IMR-90 (cell line): ENCODE measurements at regions not wholly inside any gene's neighbourhood (a gene's known extent, or its start where the extent isn't known, plus 50 kb on each side); places are given as distances from the start of the nearest gene placed in this dataset.

Experiments
- ATAC-seq: fragments of 200-7000 bp; cut with Tn5 transposase; 2 replicates; pipeline ENCODE4 v1.9.1; 2020; ENCODE audit warnings: low read depth, mild to moderate bottlenecking, moderate library complexity
- BruUV-seq: library from RNA; stranded (reverse); fragments of 400-500 nt; replicated peaks from 2 replicates; lab custom pipeline; 2021; lab: Mats Ljungman, UMichigan
- CTCF ChIA-PET: fragments of 300-600 bp; formaldehyde crosslinking; extraction: SDS; loops from one replicate; lab custom pipeline; 2021; ENCODE audit warnings: antibody characterized with exemption; lab: Yijun Ruan, JAX
- POLR2A ChIA-PET: fragments of 300-600 bp; sonication (Branson Sonifier 250); formaldehyde crosslinking; loops from one replicate; lab custom pipeline; 2022; ENCODE audit warnings: antibody characterized with exemption; ENCODE audit not compliant: unreplicated experiment; lab: Charles Lee
- DNase-seq: peaks from one replicate; pipeline ENCODE4 v3.0.0; 2013
- H2AFZ ChIP-seq: replicated peaks from 2 replicates; pipeline ENCODE3; 2013; ENCODE audit warnings: low read length, mild to moderate bottlenecking; ENCODE audit not compliant: poor library complexity
- H2AK5ac ChIP-seq: 2 replicates; pipeline ENCODE4 v1.6.1; 2013; ENCODE audit warnings: low read depth, low read length, inconsistent platforms
- H2AK9ac ChIP-seq: replicated peaks from 2 replicates; pipeline ENCODE3; 2013; ENCODE audit warnings: mild to moderate bottlenecking, low read depth, low read length, moderate library complexity; ENCODE audit not compliant: poor library complexity
- H2BK120ac ChIP-seq: 2 replicates; pipeline ENCODE4 v1.6.1; 2013; ENCODE audit warnings: low read depth, low read length, inconsistent platforms
- H2BK15ac ChIP-seq: 3 replicates; pipeline ENCODE4 v1.6.1; 2013; ENCODE audit warnings: low read depth, low read length, inconsistent platforms
- H2BK20ac ChIP-seq: 2 replicates; pipeline ENCODE4 v1.6.1; 2013; ENCODE audit warnings: low read depth, mild to moderate bottlenecking, inconsistent platforms, low read length, moderate library complexity
- H2BK5ac ChIP-seq: 2 replicates; pipeline ENCODE4 v1.6.1; 2013; ENCODE audit warnings: mild to moderate bottlenecking, low read depth, low read length, inconsistent platforms; ENCODE audit not compliant: poor library complexity, severe bottlenecking
- H3K14ac ChIP-seq: replicated peaks from 2 replicates; pipeline ENCODE4 v1.6.1; 2013; ENCODE audit warnings: low read depth, low read length, inconsistent platforms
- H3K18ac ChIP-seq: 2 replicates; pipeline ENCODE4 v1.6.1; 2013; ENCODE audit warnings: low read depth, low read length, control low read depth
- H3K23ac ChIP-seq: 2 replicates; pipeline ENCODE4 v1.6.1; 2013; ENCODE audit warnings: low read depth, low read length, inconsistent platforms
- H3K27ac ChIP-seq: 2 replicates; pipeline ENCODE4 v1.5.1; 2013; ENCODE audit warnings: mild to moderate bottlenecking, control low read depth, low read length; ENCODE audit not compliant: insufficient read depth
- H3K27me3 ChIP-seq: 2 replicates; pipeline ENCODE4 v1.6.1; 2013; ENCODE audit warnings: low read length; ENCODE audit not compliant: control insufficient read depth, insufficient read depth
- H3K36me3 ChIP-seq: 2 replicates; pipeline ENCODE4 v1.6.1; 2013; ENCODE audit warnings: low read length, mixed read lengths; ENCODE audit not compliant: control insufficient read depth, insufficient read depth
- H3K4ac ChIP-seq: 2 replicates; pipeline ENCODE4 v1.6.1; 2013; ENCODE audit warnings: low read depth, low read length, inconsistent platforms
- H3K4me1 ChIP-seq: 2 replicates; pipeline ENCODE4 v1.6.1; 2013; ENCODE audit warnings: low read length, mixed read lengths; ENCODE audit not compliant: control insufficient read depth, insufficient read depth
- H3K4me2 ChIP-seq: 2 replicates; pipeline ENCODE4 v1.6.1; 2013; ENCODE audit warnings: low read depth, mild to moderate bottlenecking, control low read depth, low read length, moderate library complexity
- H3K4me3 ChIP-seq: 2 replicates; pipeline ENCODE4 v1.5.1; 2013; ENCODE audit warnings: low read depth, mild to moderate bottlenecking, control low read depth, low read length, moderate library complexity; ENCODE audit not compliant: insufficient read depth
- H3K56ac ChIP-seq: 2 replicates; pipeline ENCODE4 v1.6.1; 2013; ENCODE audit warnings: low read length, inconsistent platforms; ENCODE audit not compliant: insufficient read depth; ENCODE audit errors: extremely low read depth
- H3K79me1 ChIP-seq, 2 experiments: 2 replicates each; pipeline ENCODE4 v1.6.1; 2013; ENCODE audit warnings: low read length in 2 of 2, inconsistent platforms in 1 of 2, low read depth in 1 of 2
- H3K9ac ChIP-seq: 2 replicates; pipeline ENCODE4 v1.6.1; 2013; ENCODE audit warnings: low read depth, low read length, control low read depth
- H3K9me1 ChIP-seq: 2 replicates; pipeline ENCODE4 v1.6.1; 2013; ENCODE audit warnings: low read length, inconsistent platforms; ENCODE audit not compliant: insufficient read depth
- H3K9me3 ChIP-seq: 2 replicates; pipeline ENCODE4 v1.6.1; 2013; ENCODE audit warnings: low read length; ENCODE audit not compliant: control insufficient read depth, insufficient read depth
- H4K20me1 ChIP-seq: 2 replicates; pipeline ENCODE4 v1.6.1; 2013; ENCODE audit warnings: low read length, inconsistent platforms; ENCODE audit not compliant: insufficient read depth
- H4K5ac ChIP-seq: 2 replicates; pipeline ENCODE4 v1.6.1; 2013; ENCODE audit warnings: mild to moderate bottlenecking, low read depth, low read length, control low read depth
- H4K8ac ChIP-seq, 2 experiments: 2 replicates each; pipeline ENCODE4 v1.6.1; 2013; ENCODE audit warnings: low read depth in 2 of 2, low read length in 2 of 2, control low read depth in 1 of 2, inconsistent platforms in 1 of 2
- H4K91ac ChIP-seq: 2 replicates; pipeline ENCODE4 v1.6.1; 2013; ENCODE audit warnings: low read depth, low read length, inconsistent platforms; ENCODE audit not compliant: insufficient read depth
- FOS ChIP-seq: fragments of 150-350 bp; IDR thresholded peaks from 2 replicates; pipeline ENCODE4 v1.6.1; 2016; ENCODE audit warnings: low read depth, low read length
- MAZ ChIP-seq: IDR thresholded peaks from 2 replicates; pipeline ENCODE4 v1.6.1; 2012; ENCODE audit warnings: low read depth, mild to moderate bottlenecking, low read length, improper control_type of control experiment, moderate library complexity, borderline replicate concordance
- MXI1 ChIP-seq: IDR thresholded peaks from 2 replicates; pipeline ENCODE4 v1.6.1; 2012; ENCODE audit warnings: low read depth, mild to moderate bottlenecking, low read length, moderate library complexity, borderline replicate concordance
- NFE2L2 ChIP-seq: fragments of 150-350 bp; IDR thresholded peaks from 2 replicates; pipeline ENCODE4 v1.6.1; 2016; ENCODE audit warnings: low read depth, mild to moderate bottlenecking, low read length
- POLR2A ChIP-seq: IDR thresholded peaks from 2 replicates; pipeline ENCODE4 v1.6.1; 2012; ENCODE audit warnings: mild to moderate bottlenecking, low read depth, low read length
- RCOR1 ChIP-seq: IDR thresholded peaks from 2 replicates; pipeline ENCODE4 v1.6.1; 2012; ENCODE audit warnings: mild to moderate bottlenecking, low read length, improper control_type of control experiment; ENCODE audit not compliant: insufficient replicate concordance
- RFX5 ChIP-seq: IDR thresholded peaks from 2 replicates; pipeline ENCODE4 v1.8.0; 2012; ENCODE audit warnings: low read depth, mild to moderate bottlenecking, low read length, moderate library complexity
- SMC3 ChIP-seq: fragments of 150-350 bp; IDR thresholded peaks from 2 replicates; pipeline ENCODE4 v1.6.1; 2016; ENCODE audit warnings: low read depth, mild to moderate bottlenecking, antibody characterized with exemption, low read length, moderate library complexity
- USF2 ChIP-seq: fragments of 150-350 bp; IDR thresholded peaks from 2 replicates; pipeline ENCODE4 v1.6.1; 2017; ENCODE audit warnings: mild to moderate bottlenecking, antibody characterized with exemption, low read length, low read depth
- WGBS, 2 experiments: methylation state at CpG; one replicate each; pipeline versions ENCODE4 v1.1.5 to v1.1.7; 2013; ENCODE audit warnings: missing lambda C conversion rate in 2 of 2; ENCODE audit not compliant: insufficient read length in 1 of 2; ENCODE audit errors: extremely low coverage in 2 of 2; 5-methylcytosine and 5-hydroxymethylcytosine counted together
- dilution Hi-C: fragments of 300-500 bp; cut with HindIII; formaldehyde crosslinking; loops from one replicate; pipeline ENCODE4 v1.14.3; 2018; ENCODE audit warnings: low sequenced_read_pairs; ENCODE audit not compliant: unreplicated experiment
- in situ Hi-C: fragments of 300-500 bp; cut with MboI; formaldehyde crosslinking; loops from 3 replicates; pipeline ENCODE4 v1.14.3; 2019; ENCODE audit warnings: low sequenced_read_pairs, inconsistent platforms, mixed read lengths
- intact Hi-C: fragments of 100-400 bp; cut with micrococcal nuclease; formaldehyde crosslinking; loops from 2 replicates; pipeline ENCODE4 v1.10.0; 2022

GRCh38 chr2:217691516-217691915, 311.3 kb downstream of the TNS1 start:
- ChIA-PET POLR2A (no interaction called here), CTCF (interaction anchor here (0.5 to 1.0 kb wide), 2 partner anchors 10 to 41 kb away, joined by 3 read pairs; no protein-coding TSS in a partner anchor)
- Histone ChIP-seq H4K20me1 (no peaks in the 10 kb centered on the region), H3K4ac (no peak overlapping the region), H3K4me1 (peaks cover 24% of the 10 kb centered on the region), H2AK5ac (no peak overlapping the region), H3K27me3 (no peaks in the 10 kb centered on the region), H3K56ac (no peak overlapping the region), H3K4me3 (no peak overlapping the region), H3K9me3 (no peaks in the 10 kb centered on the region), H3K18ac (peak overlapping the region; percentile 14; the same call in 1 of the 2 replicates), H3K36me3 (no peaks in the 10 kb centered on the region), H4K8ac (no peak overlapping the region), H3K4me2 (no peak overlapping the region), H4K5ac (no peak overlapping the region), H2BK15ac (no peak overlapping the region), H3K79me1 (no peaks in the 10 kb centered on the region), H4K91ac (no peak overlapping the region), H3K23ac (no peak overlapping the region), H2AK9ac (no peak overlapping the region), H3K9ac (no peak overlapping the region), H2BK20ac (no peak overlapping the region), H3K27ac (no peak overlapping the region), H2BK5ac (no peak overlapping the region), H3K9me1 (peaks cover 5% of the 10 kb centered on the region; the same call in 1 of the 2 replicates), H2AFZ (no peak overlapping the region), H3K14ac (no peak overlapping the region), H2BK120ac (no peak overlapping the region)
- dilution Hi-C loops: no loop called here
- in situ Hi-C loops: no loop called here
- WGBS, 2 experiments: no CpG with 5 or more reads among the region's 3 CpGs
- intact Hi-C loops: no loop called here
- BruUV-seq: no TSS peak
- ATAC-seq: no peak
- no peak for DNase-seq
- TF ChIP-seq RFX5: no peak
- TF ChIP-seq SMC3: no peak
- TF ChIP-seq MAZ: no peak
- no peak for TF ChIP-seq NFE2L2
- TF ChIP-seq USF2: no peak
- TF ChIP-seq MXI1: no peak
- TF ChIP-seq RCOR1: no peak
- no peak for TF ChIP-seq FOS
- no peak for TF ChIP-seq POLR2A
